Uterus (tissue), 3 donors: ENCODE measurements at regions not wholly inside any gene's neighbourhood (a gene's known extent, or its start where the extent isn't known, plus 50 kb on each side); places are given as distances from the start of the nearest gene placed in this dataset.

Source experiments
- DNase-seq, 2 donors: peaks; one replicate each; pipeline ENCODE4 v3.0.0-alpha.2; 2019 to 2020
- H3K27ac ChIP-seq, 2 donors: fragments of 200-600 bp; sonication (generic); 1 replicate in 1 of 2; 2 replicates in 1 of 2; pipeline ENCODE4 v1.5.1; 2016 to 2018
- H3K27me3 ChIP-seq, 2 donors: fragments of 200-600 bp; sonication (generic); one replicate each; pipeline ENCODE4 v1.5.1; 2018 to 2019; ENCODE audit warnings: control low read depth in 1 of 2
- H3K36me3 ChIP-seq, 2 donors: fragments of 200-600 bp; sonication (generic); one replicate each; pipeline ENCODE4 v1.5.1; 2019; ENCODE audit warnings: control low read depth in 1 of 2
- H3K4me1 ChIP-seq, 2 donors: fragments of 200-600 bp; sonication (generic); one replicate each; pipeline ENCODE4 v1.5.1; 2018 to 2019; ENCODE audit warnings: control low read depth in 1 of 2
- H3K4me3 ChIP-seq, 2 donors: fragments of 200-600 bp; sonication (generic); 1 replicate in 1 of 2; 2 replicates in 1 of 2; pipeline ENCODE4 v1.5.1; 2018 to 2019; ENCODE audit warnings: mild to moderate bottlenecking in 1 of 2
- H3K9me3 ChIP-seq, 2 donors: fragments of 200-600 bp; sonication (generic); one replicate each; pipeline ENCODE4 v1.5.1; 2019; ENCODE audit warnings: control low read depth in 1 of 2
- CTCF ChIP-seq, 4 experiments: fragments of 200-600 bp in 2 of 4; fragments of 450-650 bp in 2 of 4; sonication (generic) in 2 of 4; IDR thresholded peaks; one replicate each; pipeline ENCODE4 v1.5.1; 2016 to 2019; ENCODE audit warnings: antibody characterized with exemption in 4 of 4, mild to moderate bottlenecking in 2 of 4, moderate library complexity in 1 of 4
- POLR2A ChIP-seq, 2 donors: fragments of 450-650 bp; IDR thresholded peaks; one replicate each; pipeline ENCODE4 v1.6.1; 2016; ENCODE audit warnings: antibody characterized with exemption in 2 of 2, mild to moderate bottlenecking in 1 of 2, moderate library complexity in 1 of 2
- intact Hi-C: fragments of 100-400 bp; cut with DNase I; formaldehyde crosslinking; loops from one replicate; pipeline ENCODE4 v1.15.1; 2023; ENCODE audit warnings: low total_unique reads
- donor health status: DM: yes; HTN: yes; CAD: no.

GRCh38 chr2:82793711-82794435, 1665.2 kb downstream of the SUCLG1 start:
- Histone ChIP-seq H3K4me1 (no peaks in the 10 kb centered on the region), H3K4me3 (no peak overlapping the region), H3K36me3 (no peaks in the 10 kb centered on the region), H3K27me3 (no peaks in the 10 kb centered on the region), H3K9me3 (no peaks in the 10 kb centered on the region), H3K27ac (no peak overlapping the region)
- no peak for DNase-seq
- TF ChIP-seq POLR2A (IDR thresholded peaks at IDR 0.05) (no peak), CTCF (IDR thresholded peaks at IDR 0.05) (no peak)
- intact Hi-C loops, result no loop called here

- no peak overlapping the region for H3K4me3 ChIP-seq
- H3K36me3 ChIP-seq, result no peaks in the 10 kb centered on the region
- H3K9me3 ChIP-seq, result no peaks in the 10 kb centered on the region
- no peak for DNase-seq
- no peak for TF ChIP-seq CTCF (IDR thresholded peaks at IDR 0.05)
- TF ChIP-seq POLR2A (IDR thresholded peaks at IDR 0.05), result no peak
- no peaks in the 10 kb centered on the region for H3K4me1 ChIP-seq
- intact Hi-C loops, result no loop called here
- no peak overlapping the region for H3K27ac ChIP-seq
- no peaks in the 10 kb centered on the region for H3K27me3 ChIP-seq
Observed at GRCh38 chr2:82792316-82792715, 1666.8 kb downstream of the SUCLG1 start.

GRCh38 chr2:82790206-82791021, 1668.7 kb downstream of the SUCLG1 start:
- no peak for TF ChIP-seq CTCF (IDR thresholded peaks at IDR 0.05)
- TF ChIP-seq POLR2A (IDR thresholded peaks at IDR 0.05), result no peak
- H3K4me3 ChIP-seq, result no peak overlapping the region
- H3K4me1 ChIP-seq, result no peaks in the 10 kb centered on the region
- H3K9me3 ChIP-seq, result no peaks in the 10 kb centered on the region
- intact Hi-C loops, result no loop called here
- H3K27me3 ChIP-seq, result no peaks in the 10 kb centered on the region
- no peaks in the 10 kb centered on the region for H3K36me3 ChIP-seq
- no peak for DNase-seq
- no peak overlapping the region for H3K27ac ChIP-seq

GRCh38 chr2:82789851-82790205, 1669.3 kb downstream of the SUCLG1 start:
- no peak for DNase-seq
- Histone ChIP-seq H3K4me3 (no peak overlapping the region), H3K27me3 (no peaks in the 10 kb centered on the region), H3K9me3 (no peaks in the 10 kb centered on the region), H3K27ac (no peak overlapping the region), H3K36me3 (no peaks in the 10 kb centered on the region), H3K4me1 (no peaks in the 10 kb centered on the region)
- no peak for TF ChIP-seq CTCF (IDR thresholded peaks at IDR 0.05)
- no peak for TF ChIP-seq POLR2A (IDR thresholded peaks at IDR 0.05)
- intact Hi-C loops, result no loop called here

- H3K4me3 ChIP-seq, result no peak overlapping the region
- intact Hi-C loops, result no loop called here
- DNase-seq, result no peak
- no peaks in the 10 kb centered on the region for H3K27me3 ChIP-seq
- no peaks in the 10 kb centered on the region for H3K36me3 ChIP-seq
- no peak for TF ChIP-seq CTCF (IDR thresholded peaks at IDR 0.05)
- no peak for TF ChIP-seq POLR2A (IDR thresholded peaks at IDR 0.05)
- H3K9me3 ChIP-seq, result no peaks in the 10 kb centered on the region
- no peaks in the 10 kb centered on the region for H3K4me1 ChIP-seq
- H3K27ac ChIP-seq, result no peak overlapping the region
Observed at GRCh38 chr2:82781176-82781915, 1677.7 kb downstream of the SUCLG1 start.
